ENCODE measurements at regions not wholly inside any gene's neighbourhood (a gene's known extent, or its start where the extent isn't known, plus 50 kb on each side); places are given as distances from the start of the nearest gene placed in this dataset.

DNA sequence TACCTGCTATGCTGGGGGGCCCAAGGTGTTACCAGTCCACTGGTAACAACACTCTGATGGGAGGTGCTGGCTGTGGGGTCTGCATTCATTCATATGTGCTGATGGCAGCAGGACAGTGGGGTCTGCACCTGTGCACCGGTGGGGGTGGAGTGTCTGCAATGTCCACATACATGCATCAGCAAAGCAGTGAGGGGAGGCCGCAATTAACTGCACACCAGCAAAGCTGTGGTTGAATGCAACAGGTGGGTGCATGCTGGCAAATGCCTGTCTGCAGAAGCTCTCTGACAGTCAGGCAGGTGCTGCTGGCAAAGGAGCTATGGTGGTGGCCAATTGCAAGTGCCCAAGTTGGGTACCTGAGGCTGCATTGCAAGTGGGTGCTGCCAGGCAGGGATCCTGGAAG lies 426.5 kb upstream of the FMR1 start:
- no peaks in the 10 kb centered on the region for H4K20me1 ChIP-seq (ENCODE audit: insufficient read depth, low read length)
- no peaks in the 10 kb centered on the region for H3K36me3 ChIP-seq (ENCODE audit: insufficient read depth, low read length)
- no peak for DNase-seq (ENCODE audit: low spot score)
- no peaks in the 10 kb centered on the region for H3K9me3 ChIP-seq (ENCODE audit: low read length)
- H3K9me2 ChIP-seq (ENCODE audit: insufficient read depth, low read length), result no peaks in the 10 kb centered on the region
- POLR2A ChIA-PET, result interaction anchor here (0.7 kb wide), 1 partner anchor 10 kb away, joined by 3 read pairs; no protein-coding TSS in a partner anchor
- H3K27ac ChIP-seq (ENCODE audit: low read depth, low read length, poor library complexity, severe bottlenecking), result no peak overlapping the region
- H3K4me1 ChIP-seq (ENCODE audit: insufficient read depth, low read length, poor library complexity, severe bottlenecking), result no peaks in the 10 kb centered on the region
- BruUV-seq (replicated peaks), result no TSS peak
- no peak overlapping the region for H3K4me3 ChIP-seq (ENCODE audit: low read depth, low read length, poor library complexity, severe bottlenecking)
- TF ChIP-seq, protein P1, sequence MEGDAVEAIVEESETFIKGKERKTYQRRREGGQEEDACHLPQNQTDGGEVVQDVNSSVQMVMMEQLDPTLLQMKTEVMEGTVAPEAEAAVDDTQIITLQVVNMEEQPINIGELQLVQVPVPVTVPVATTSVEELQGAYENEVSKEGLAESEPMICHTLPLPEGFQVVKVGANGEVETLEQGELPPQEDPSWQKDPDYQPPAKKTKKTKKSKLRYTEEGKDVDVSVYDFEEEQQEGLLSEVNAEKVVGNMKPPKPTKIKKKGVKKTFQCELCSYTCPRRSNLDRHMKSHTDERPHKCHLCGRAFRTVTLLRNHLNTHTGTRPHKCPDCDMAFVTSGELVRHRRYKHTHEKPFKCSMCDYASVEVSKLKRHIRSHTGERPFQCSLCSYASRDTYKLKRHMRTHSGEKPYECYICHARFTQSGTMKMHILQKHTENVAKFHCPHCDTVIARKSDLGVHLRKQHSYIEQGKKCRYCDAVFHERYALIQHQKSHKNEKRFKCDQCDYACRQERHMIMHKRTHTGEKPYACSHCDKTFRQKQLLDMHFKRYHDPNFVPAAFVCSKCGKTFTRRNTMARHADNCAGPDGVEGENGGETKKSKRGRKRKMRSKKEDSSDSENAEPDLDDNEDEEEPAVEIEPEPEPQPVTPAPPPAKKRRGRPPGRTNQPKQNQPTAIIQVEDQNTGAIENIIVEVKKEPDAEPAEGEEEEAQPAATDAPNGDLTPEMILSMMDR (conservative IDR thresholded peaks at IDR 0.05; ENCODE audit: low read length), result no peak
- no peak for TF ChIP-seq EZH2phosphoT487 (IDR thresholded peaks at IDR 0.05; ENCODE audit: borderline replicate concordance, low read depth, low read length)
- no peaks in the 10 kb centered on the region for H3K79me2 ChIP-seq (ENCODE audit: insufficient read depth, low read depth, low read length)
- CTCF ChIA-PET (ENCODE audit: unreplicated experiment), result no interaction called here
- H2AFZ ChIP-seq (ENCODE audit: low read length), result no peak overlapping the region
- intact Hi-C loops (cut with micrococcal nuclease; ENCODE audit: unreplicated experiment), result no loop called here
- H3K4me2 ChIP-seq (ENCODE audit: low read length), result no peak overlapping the region

DNA sequence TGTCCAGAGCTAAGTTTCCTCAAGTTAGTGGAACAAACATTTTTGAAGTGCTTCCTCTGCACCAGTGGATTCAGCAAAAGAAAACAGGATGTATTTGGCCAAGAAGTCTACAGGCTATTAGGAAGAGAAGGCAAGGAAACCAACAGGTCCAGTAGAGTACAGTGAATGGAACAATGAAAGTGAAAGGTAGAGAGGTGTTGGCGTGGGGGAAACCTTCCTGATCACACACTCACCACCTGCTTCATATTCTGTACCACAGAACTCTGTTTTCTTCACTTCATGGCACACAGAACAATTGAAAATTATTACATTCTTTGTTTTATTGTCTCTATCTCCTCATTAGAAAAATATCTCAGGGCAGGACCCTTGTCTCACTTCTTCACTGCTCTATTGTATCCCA lies 417.4 kb upstream of the FMR1 start:
- Histone ChIP-seq H3K36me3 (ENCODE audit: insufficient read depth, low read length) (no peaks in the 10 kb centered on the region), H3K27ac (ENCODE audit: low read depth, low read length, poor library complexity, severe bottlenecking) (no peak overlapping the region), H2AFZ (ENCODE audit: low read length) (no peak overlapping the region), H4K20me1 (ENCODE audit: insufficient read depth, low read length) (no peaks in the 10 kb centered on the region), H3K9me3 (ENCODE audit: low read length) (no peaks in the 10 kb centered on the region), H3K4me2 (ENCODE audit: low read length) (no peak overlapping the region), H3K9me2 (ENCODE audit: insufficient read depth, low read length) (no peaks in the 10 kb centered on the region), H3K4me1 (ENCODE audit: insufficient read depth, low read length, poor library complexity, severe bottlenecking) (no peaks in the 10 kb centered on the region), H3K4me3 (ENCODE audit: low read depth, low read length, poor library complexity, severe bottlenecking) (no peak overlapping the region), H3K79me2 (ENCODE audit: insufficient read depth, low read depth, low read length) (no peaks in the 10 kb centered on the region)
- DNase-seq (ENCODE audit: low spot score), result no peak
- ChIA-PET POLR2A (no interaction called here), CTCF (ENCODE audit: unreplicated experiment) (no interaction called here)
- intact Hi-C loops (cut with micrococcal nuclease; ENCODE audit: unreplicated experiment), result no loop called here
- BruUV-seq (replicated peaks), result no TSS peak
- TF ChIP-seq, protein P1 (conservative IDR thresholded peaks at IDR 0.05; ENCODE audit: low read length), result no peak
- TF ChIP-seq EZH2phosphoT487 (IDR thresholded peaks at IDR 0.05; ENCODE audit: borderline replicate concordance, low read depth, low read length), result no peak

DNA sequence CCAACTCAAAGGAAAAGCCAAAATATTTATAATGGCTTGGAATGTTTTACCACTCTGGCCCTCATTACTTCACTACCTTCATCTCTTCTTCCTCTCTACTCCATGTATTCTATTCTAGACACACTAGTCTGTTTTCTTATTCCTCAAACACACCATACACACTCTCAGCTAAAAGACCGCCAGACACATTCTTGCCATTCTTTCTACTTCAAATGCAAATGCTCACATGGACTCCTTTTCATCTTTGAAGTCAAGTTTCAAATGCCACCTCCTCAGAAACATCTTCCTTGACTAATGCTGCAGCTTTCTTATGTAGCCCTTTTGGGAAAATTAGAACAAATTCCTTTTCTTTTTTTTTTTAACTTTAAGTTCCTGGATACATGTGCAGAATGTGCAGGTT lies 412.9 kb upstream of the FMR1 start:
- TF ChIP-seq, protein P1 (conservative IDR thresholded peaks at IDR 0.05; ENCODE audit: low read length), result no peak
- no peak for TF ChIP-seq EZH2phosphoT487 (IDR thresholded peaks at IDR 0.05; ENCODE audit: borderline replicate concordance, low read depth, low read length)
- H3K4me1 ChIP-seq (ENCODE audit: insufficient read depth, low read length, poor library complexity, severe bottlenecking), result no peaks in the 10 kb centered on the region
- intact Hi-C loops (cut with micrococcal nuclease; ENCODE audit: unreplicated experiment), result no loop called here
- no TSS peak for BruUV-seq (replicated peaks)
- H3K27ac ChIP-seq (ENCODE audit: low read depth, low read length, poor library complexity, severe bottlenecking), result no peak overlapping the region
- no peaks in the 10 kb centered on the region for H3K9me2 ChIP-seq (ENCODE audit: insufficient read depth, low read length)
- H4K20me1 ChIP-seq (ENCODE audit: insufficient read depth, low read length), result no peaks in the 10 kb centered on the region
- no peaks in the 10 kb centered on the region for H3K9me3 ChIP-seq (ENCODE audit: low read length)
- no peaks in the 10 kb centered on the region for H3K36me3 ChIP-seq (ENCODE audit: insufficient read depth, low read length)
- POLR2A ChIA-PET, result no interaction called here
- H3K4me2 ChIP-seq (ENCODE audit: low read length), result no peak overlapping the region
- no peak for DNase-seq (ENCODE audit: low spot score)
- CTCF ChIA-PET (ENCODE audit: unreplicated experiment), result no interaction called here
- no peak overlapping the region for H3K4me3 ChIP-seq (ENCODE audit: low read depth, low read length, poor library complexity, severe bottlenecking)
- H3K79me2 ChIP-seq (ENCODE audit: insufficient read depth, low read depth, low read length), result no peaks in the 10 kb centered on the region
- H2AFZ ChIP-seq (ENCODE audit: low read length), result no peak overlapping the region
